Neuron (in vitro differentiated cells): ENCODE measurements at regions not wholly inside any gene's neighbourhood (a gene's known extent, or its start where the extent isn't known, plus 50 kb on each side); places are given as distances from the start of the nearest gene placed in this dataset.
"Not testable (repeated sequence)": the region's sequence is repeated elsewhere in the genome, so short reads cannot be mapped to it uniquely, and the experiment has no call there.

Experiments used
- H2AFZ ChIP-seq: one replicate; pipeline ENCODE4 v1.6.1; 2013; ENCODE audit warnings: low read depth, mild to moderate bottlenecking, inconsistent platforms, low read length, moderate library complexity
- H3K27me3 ChIP-seq: one replicate; pipeline ENCODE4 v1.6.1; 2013; ENCODE audit warnings: low read length; ENCODE audit not compliant: insufficient read depth
- H3K36me3 ChIP-seq: one replicate; pipeline ENCODE4 v1.6.1; 2013; ENCODE audit warnings: low read length; ENCODE audit not compliant: insufficient read depth
- H3K4me1 ChIP-seq: one replicate; pipeline ENCODE4 v1.6.1; 2013; ENCODE audit warnings: low read length; ENCODE audit not compliant: insufficient read depth
- H3K4me3 ChIP-seq: 2 replicates; pipeline ENCODE4 v1.5.1; 2013; ENCODE audit warnings: mild to moderate bottlenecking, low read length, moderate library complexity
- H3K9me3 ChIP-seq: one replicate; pipeline ENCODE4 v1.6.1; 2013; ENCODE audit warnings: low read length

GRCh38 chr3:5568451-5568850 lies 380.9 kb downstream of the EDEM1 start:
- H3K9me3 ChIP-seq = no peaks in the 10 kb centered on the region
- H3K36me3 ChIP-seq = no peaks in the 10 kb centered on the region

GRCh38 chr3:5569152-5569551 lies 381.6 kb downstream of the EDEM1 start:
- Histone ChIP-seq H3K4me1 (no peaks in the 10 kb centered on the region), H3K4me3 (no peak overlapping the region), H3K9me3 (no peaks in the 10 kb centered on the region), H2AFZ (no peak overlapping the region), H3K27me3 (no peaks in the 10 kb centered on the region), H3K36me3 (no peaks in the 10 kb centered on the region)

More at GRCh38 chr3:5568451-5568850, 380.9 kb downstream of the EDEM1 start:
- Histone ChIP-seq H3K4me1 (no peaks in the 10 kb centered on the region), H3K27me3 (no peaks in the 10 kb centered on the region), H2AFZ (no peak overlapping the region), H3K4me3 (no peak overlapping the region)

DNA sequence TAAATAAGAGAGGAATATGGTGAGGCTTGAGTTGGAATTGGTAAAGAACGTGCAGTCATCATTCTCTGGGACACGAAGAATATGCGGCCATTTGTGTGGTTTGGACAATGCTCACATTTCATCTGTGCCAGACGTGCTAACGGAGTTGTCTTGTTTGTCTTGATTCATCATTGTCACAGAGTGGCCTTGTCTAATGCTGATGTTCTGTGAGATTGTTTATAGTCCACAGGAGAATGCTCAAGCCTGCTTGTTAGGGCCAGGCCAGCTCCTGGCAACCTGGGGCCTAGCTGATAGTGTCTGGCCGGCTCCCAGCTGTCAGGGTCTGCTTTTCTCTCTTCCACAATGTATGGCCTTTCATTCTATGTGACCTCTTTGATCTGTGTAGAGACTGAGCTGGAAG lies 384.7 kb downstream of the EDEM1 start:
- no peak overlapping the region for H2AFZ ChIP-seq

GRCh38 chr3:5576277-5577011 lies 388.9 kb downstream of the EDEM1 start:
- Histone ChIP-seq H3K27me3 (no peaks in the 10 kb centered on the region), H3K4me1 (no peaks in the 10 kb centered on the region), H3K36me3 (no peaks in the 10 kb centered on the region), H2AFZ (no peak overlapping the region), H3K4me3 (no peak overlapping the region), H3K9me3 (no peaks in the 10 kb centered on the region)

More for the DNA sequence above, 384.7 kb downstream of the EDEM1 start:
- no peaks in the 10 kb centered on the region for H3K9me3 ChIP-seq
- H3K4me3 ChIP-seq = no peak overlapping the region
- H3K27me3 ChIP-seq = no peaks in the 10 kb centered on the region
- H3K4me1 ChIP-seq = no peaks in the 10 kb centered on the region
- H3K36me3 ChIP-seq = no peaks in the 10 kb centered on the region

GRCh38 chr3:5579139-5579602 lies 391.7 kb downstream of the EDEM1 start:
- Histone ChIP-seq H2AFZ (no peak overlapping the region), H3K27me3 (no peaks in the 10 kb centered on the region), H3K36me3 (no peaks in the 10 kb centered on the region), H3K4me3 (no peak overlapping the region), H3K4me1 (no peaks in the 10 kb centered on the region), H3K9me3 (no peaks in the 10 kb centered on the region)

GRCh38 chr3:5579946-5580345 lies 392.4 kb downstream of the EDEM1 start:
- Histone ChIP-seq H3K4me1 (no peaks in the 10 kb centered on the region), H3K9me3 (no peaks in the 10 kb centered on the region), H3K4me3 (no peak overlapping the region), H3K36me3 (no peaks in the 10 kb centered on the region), H3K27me3 (no peaks in the 10 kb centered on the region), H2AFZ (no peak overlapping the region)

DNA sequence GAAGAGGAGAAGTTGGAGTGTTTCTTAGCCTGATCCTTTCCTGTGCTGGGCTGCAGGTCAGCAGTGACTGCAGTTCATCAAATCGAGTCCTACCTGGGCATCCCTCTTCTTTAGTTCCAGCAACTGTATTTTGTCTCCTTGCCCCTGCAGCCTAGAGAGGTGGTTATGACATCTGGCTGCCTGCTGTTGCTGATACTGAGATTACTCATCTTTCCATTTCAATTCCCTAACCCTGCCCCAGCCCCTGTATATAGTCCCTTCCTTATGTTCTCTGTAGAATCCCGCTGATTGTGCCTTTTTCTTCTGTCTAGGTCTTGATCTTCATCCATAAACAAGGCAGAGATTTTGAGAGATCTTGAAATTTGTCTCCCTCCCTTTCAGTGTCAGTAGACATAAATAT lies 393.3 kb downstream of the EDEM1 start:
- Histone ChIP-seq H3K9me3 (no peaks in the 10 kb centered on the region), H3K4me3 (no peak overlapping the region), H3K4me1 (no peaks in the 10 kb centered on the region), H3K27me3 (no peaks in the 10 kb centered on the region), H3K36me3 (no peaks in the 10 kb centered on the region), H2AFZ (no peak overlapping the region)

- H2AFZ ChIP-seq = no peak overlapping the region
- no peaks in the 10 kb centered on the region for H3K27me3 ChIP-seq
- H3K36me3 ChIP-seq = no peaks in the 10 kb centered on the region
- H3K9me3 ChIP-seq = no peaks in the 10 kb centered on the region
- H3K4me1 ChIP-seq = no peaks in the 10 kb centered on the region
- no peak overlapping the region for H3K4me3 ChIP-seq
Observed at GRCh38 chr3:5581743-5582142, 394.2 kb downstream of the EDEM1 start.

- no peaks in the 10 kb centered on the region for H3K9me3 ChIP-seq
- H3K4me3 ChIP-seq = no peak overlapping the region
- no peak overlapping the region for H2AFZ ChIP-seq
- H3K4me1 ChIP-seq = no peaks in the 10 kb centered on the region
- no peaks in the 10 kb centered on the region for H3K27me3 ChIP-seq
- H3K36me3 ChIP-seq = no peaks in the 10 kb centered on the region
Observed at GRCh38 chr3:5583920-5584319, 396.4 kb downstream of the EDEM1 start.

GRCh38 chr3:5585085-5585484 lies 397.6 kb downstream of the EDEM1 start:
- Histone ChIP-seq H3K4me3 (no peak overlapping the region), H3K36me3 (no peaks in the 10 kb centered on the region), H3K9me3 (no peaks in the 10 kb centered on the region), H3K4me1 (no peaks in the 10 kb centered on the region), H2AFZ (no peak overlapping the region), H3K27me3 (no peaks in the 10 kb centered on the region)

DNA sequence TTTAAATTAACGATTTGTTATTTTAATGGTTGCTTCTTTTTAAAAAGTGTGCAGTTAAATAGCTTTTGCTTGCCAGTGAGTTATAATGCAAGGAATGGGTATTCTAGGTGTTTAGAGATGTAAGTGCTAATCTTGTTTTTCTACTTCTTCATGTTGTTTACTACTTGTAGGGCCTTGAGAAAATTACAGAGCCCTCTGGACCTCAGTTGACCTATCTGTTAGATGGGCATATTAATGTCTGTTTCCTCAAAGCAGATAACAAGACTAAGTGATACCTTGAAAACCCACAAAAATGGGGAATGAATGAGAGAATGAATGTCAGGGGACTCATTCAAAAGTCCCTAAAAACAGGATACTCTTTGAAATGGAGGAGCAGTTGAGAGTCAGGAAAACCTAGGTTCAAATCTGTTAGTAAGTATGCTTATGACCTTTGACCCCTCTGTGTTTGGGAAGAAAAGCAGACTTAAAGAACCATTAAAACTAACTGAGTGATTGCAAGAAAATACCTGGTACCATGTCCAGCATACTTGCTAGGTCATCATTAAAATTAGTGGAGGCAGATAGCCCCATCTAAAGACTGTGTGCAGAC lies 419.5 kb downstream of the EDEM1 start:
- Histone ChIP-seq H3K4me3 (no peak overlapping the region), H3K4me1 (no peaks in the 10 kb centered on the region), H3K36me3 (no peaks in the 10 kb centered on the region), H3K27me3 (no peaks in the 10 kb centered on the region), H2AFZ (no peak overlapping the region), H3K9me3 (no peaks in the 10 kb centered on the region)

- Histone ChIP-seq H3K36me3 (no peaks in the 10 kb centered on the region), H3K9me3 (no peaks in the 10 kb centered on the region), H3K4me1 (no peaks in the 10 kb centered on the region), H2AFZ (no peak overlapping the region), H3K27me3 (no peaks in the 10 kb centered on the region), H3K4me3 (no peak overlapping the region)
Observed at GRCh38 chr3:5607581-5607980, 420.1 kb downstream of the EDEM1 start.

GRCh38 chr3:5608971-5609370 lies 421.5 kb downstream of the EDEM1 start:
- H3K4me3 ChIP-seq, H2AFZ ChIP-seq, H3K9me3 ChIP-seq, H3K27me3 ChIP-seq, H3K4me1 ChIP-seq, H3K36me3 ChIP-seq: not testable (repeated sequence)

- Histone ChIP-seq H3K36me3 (no peaks in the 10 kb centered on the region), H3K9me3 (no peaks in the 10 kb centered on the region), H3K4me1 (no peaks in the 10 kb centered on the region), H3K27me3 (no peaks in the 10 kb centered on the region), H2AFZ (no peak overlapping the region), H3K4me3 (no peak overlapping the region)
Observed at GRCh38 chr3:5613599-5613998, 426.1 kb downstream of the EDEM1 start.
